ENCODE measurements at regions not wholly inside any gene's neighbourhood (a gene's known extent, or its start where the extent isn't known, plus 50 kb on each side); places are given as distances from the start of the nearest gene placed in this dataset.

- Histone ChIP-seq H3K9ac (ENCODE audit: control insufficient read depth, extremely low read depth, insufficient read depth, low read length) (no peak overlapping the region), H3K36me3 (ENCODE audit: control insufficient read depth in 2 of 2, extremely low read depth in 1 of 2, insufficient read depth in 2 of 2, low read length in 2 of 2) (no peaks in the 10 kb centered on the region), H3K9me1 (ENCODE audit: control insufficient read depth, extremely low read depth, insufficient read depth, low read length) (no peaks in the 10 kb centered on the region), H3K4me1 (ENCODE audit: control insufficient read depth, extremely low read depth, insufficient read depth, low read length) (no peaks in the 10 kb centered on the region), H3K27me3 (ENCODE audit: control insufficient read depth, extremely low read depth, insufficient read depth, low read length) (no peaks in the 10 kb centered on the region), H3K79me2 (ENCODE audit: control insufficient read depth, insufficient read depth, low read length) (no peaks in the 10 kb centered on the region), H3K4me3 (ENCODE audit: control insufficient read depth in 2 of 3, extremely low read depth in 1 of 3, insufficient read depth in 2 of 3, low read depth in 1 of 3, low read length in 3 of 3) (no peak overlapping the region), H3K9me3 (ENCODE audit: control insufficient read depth, low read depth, low read length) (peaks cover 5% of the 10 kb centered on the region), H3K4me2 (ENCODE audit: control insufficient read depth, extremely low read depth, insufficient read depth, low read depth, low read length) (no peak overlapping the region), H4K20me1 (ENCODE audit: control insufficient read depth, extremely low read depth, insufficient read depth, low read length) (no peaks in the 10 kb centered on the region), H3K27ac (ENCODE audit: control insufficient read depth, insufficient read depth, low read length) (no peak overlapping the region), H2AFZ (ENCODE audit: control insufficient read depth, low read length) (no peak overlapping the region)
- no peak for DNase-seq (ENCODE audit: low read depth, low spot score)
- dilution Hi-C loops (cut with MboI; ENCODE audit: extremely low pct_ligation_motif_present, low sequenced_read_pairs), result no loop called here
- no peak for FAIRE-seq
- TF ChIP-seq, protein P1, sequence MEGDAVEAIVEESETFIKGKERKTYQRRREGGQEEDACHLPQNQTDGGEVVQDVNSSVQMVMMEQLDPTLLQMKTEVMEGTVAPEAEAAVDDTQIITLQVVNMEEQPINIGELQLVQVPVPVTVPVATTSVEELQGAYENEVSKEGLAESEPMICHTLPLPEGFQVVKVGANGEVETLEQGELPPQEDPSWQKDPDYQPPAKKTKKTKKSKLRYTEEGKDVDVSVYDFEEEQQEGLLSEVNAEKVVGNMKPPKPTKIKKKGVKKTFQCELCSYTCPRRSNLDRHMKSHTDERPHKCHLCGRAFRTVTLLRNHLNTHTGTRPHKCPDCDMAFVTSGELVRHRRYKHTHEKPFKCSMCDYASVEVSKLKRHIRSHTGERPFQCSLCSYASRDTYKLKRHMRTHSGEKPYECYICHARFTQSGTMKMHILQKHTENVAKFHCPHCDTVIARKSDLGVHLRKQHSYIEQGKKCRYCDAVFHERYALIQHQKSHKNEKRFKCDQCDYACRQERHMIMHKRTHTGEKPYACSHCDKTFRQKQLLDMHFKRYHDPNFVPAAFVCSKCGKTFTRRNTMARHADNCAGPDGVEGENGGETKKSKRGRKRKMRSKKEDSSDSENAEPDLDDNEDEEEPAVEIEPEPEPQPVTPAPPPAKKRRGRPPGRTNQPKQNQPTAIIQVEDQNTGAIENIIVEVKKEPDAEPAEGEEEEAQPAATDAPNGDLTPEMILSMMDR (optimal IDR thresholded peaks at IDR 0.05 in 1 of 3, IDR thresholded peaks at IDR 0.05 in 1 of 3, conservative IDR thresholded peaks at IDR 0.05 in 1 of 3; ENCODE audit: extremely low read depth in 1 of 3, insufficient read depth in 2 of 3, low read length in 3 of 3), result no peak
- no peak for TF ChIP-seq EZH2 (IDR thresholded peaks at IDR 0.05; ENCODE audit: low read length)
These were observed 87.4 kb upstream of the SALL3 start for GRCh38 chr18:78892177-78892576.

DNA sequence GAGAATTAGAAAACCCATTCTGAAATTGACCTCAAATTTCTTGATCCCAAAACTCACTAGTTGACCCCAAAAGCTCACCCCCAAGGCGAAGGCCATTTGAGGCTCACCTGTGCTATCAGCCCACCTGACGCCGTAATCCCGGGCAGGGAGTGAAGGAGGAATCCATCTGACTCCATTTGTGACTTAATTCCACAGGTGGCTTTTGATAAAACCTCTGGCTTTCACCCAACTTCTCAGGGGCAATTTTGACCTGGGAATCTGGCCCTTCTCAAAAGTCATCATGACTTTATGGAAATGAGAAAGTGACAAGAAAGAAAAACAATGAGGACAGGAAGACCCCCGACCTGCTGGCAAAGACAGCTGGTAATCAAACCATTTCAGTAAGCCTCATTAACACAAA lies 86.9 kb upstream of the SALL3 start:
- H3K4me1 ChIP-seq (ENCODE audit: control insufficient read depth, extremely low read depth, insufficient read depth, low read length), result no peaks in the 10 kb centered on the region
- no peaks in the 10 kb centered on the region for H3K27me3 ChIP-seq (ENCODE audit: control insufficient read depth, extremely low read depth, insufficient read depth, low read length)
- no peak overlapping the region for H3K27ac ChIP-seq (ENCODE audit: control insufficient read depth, insufficient read depth, low read length)
- H3K4me3 ChIP-seq (ENCODE audit: control insufficient read depth in 2 of 3, extremely low read depth in 1 of 3, insufficient read depth in 2 of 3, low read depth in 1 of 3, low read length in 3 of 3), result no peak overlapping the region
- FAIRE-seq, result no peak
- dilution Hi-C loops (cut with MboI; ENCODE audit: extremely low pct_ligation_motif_present, low sequenced_read_pairs), result no loop called here
- H3K4me2 ChIP-seq (ENCODE audit: control insufficient read depth, extremely low read depth, insufficient read depth, low read depth, low read length), result no peak overlapping the region
- DNase-seq (ENCODE audit: low read depth, low spot score), result no peak
- no peaks in the 10 kb centered on the region for H3K9me1 ChIP-seq (ENCODE audit: control insufficient read depth, extremely low read depth, insufficient read depth, low read length)
- H3K9ac ChIP-seq (ENCODE audit: control insufficient read depth, extremely low read depth, insufficient read depth, low read length), result no peak overlapping the region
- no peak overlapping the region for H2AFZ ChIP-seq (ENCODE audit: control insufficient read depth, low read length)
- peaks cover 5% of the 10 kb centered on the region for H3K9me3 ChIP-seq (ENCODE audit: control insufficient read depth, low read depth, low read length)
- no peaks in the 10 kb centered on the region for H3K79me2 ChIP-seq (ENCODE audit: control insufficient read depth, insufficient read depth, low read length)
- no peaks in the 10 kb centered on the region for H3K36me3 ChIP-seq (ENCODE audit: control insufficient read depth in 2 of 2, extremely low read depth in 1 of 2, insufficient read depth in 2 of 2, low read length in 2 of 2)
- H4K20me1 ChIP-seq (ENCODE audit: control insufficient read depth, extremely low read depth, insufficient read depth, low read length), result no peaks in the 10 kb centered on the region
- TF ChIP-seq, protein P1 (optimal IDR thresholded peaks at IDR 0.05 in 1 of 3, IDR thresholded peaks at IDR 0.05 in 1 of 3, conservative IDR thresholded peaks at IDR 0.05 in 1 of 3; ENCODE audit: extremely low read depth in 1 of 3, insufficient read depth in 2 of 3, low read length in 3 of 3), result no peak
- no peak for TF ChIP-seq EZH2 (IDR thresholded peaks at IDR 0.05; ENCODE audit: low read length)

Measured in keratinocyte (primary cell).